OCI-LY7 (cell line): ENCODE measurements at regions not wholly inside any gene's neighbourhood (a gene's known extent, or its start where the extent isn't known, plus 50 kb on each side); places are given as distances from the start of the nearest gene placed in this dataset.

Experiments
- BruUV-seq: library from RNA; stranded (reverse); fragments of 400-500 nt; replicated peaks from 2 replicates; lab custom pipeline; 2021; lab: Mats Ljungman, UMichigan
- CTCF ChIA-PET: fragments of 300-600 bp; sonication (Branson Sonifier 250); formaldehyde crosslinking; loops from one replicate; lab custom pipeline; 2022; ENCODE audit warnings: antibody characterized with exemption; ENCODE audit not compliant: unreplicated experiment; lab: Charles Lee
- POLR2A ChIA-PET: fragments of 300-600 bp; sonication (Branson Sonifier 250); formaldehyde crosslinking; loops from one replicate; lab custom pipeline; 2022; ENCODE audit warnings: antibody characterized with exemption; lab: Charles Lee
- DNase-seq: peaks from one replicate; pipeline ENCODE4 v3.0.0-alpha.2; 2015; ENCODE audit warnings: low spot score
- H2AFZ ChIP-seq: fragments of 200-600 bp; sonication (generic), shearing (Covaris generic); 2 replicates; pipeline ENCODE4 v1.6.1; 2014; ENCODE audit warnings: mild to moderate bottlenecking, antibody characterized with exemption, low read length, moderate library complexity
- H3K27ac ChIP-seq: fragments of 200-600 bp; sonication (generic); 2 replicates; pipeline ENCODE4 v1.5.1; 2014; ENCODE audit warnings: mixed run types, low read depth, mild to moderate bottlenecking, moderate library complexity, low read length, inconsistent platforms; ENCODE audit not compliant: poor library complexity, severe bottlenecking
- H3K36me3 ChIP-seq: fragments of 200-600 bp; sonication (generic); 2 replicates; pipeline ENCODE4 v1.6.1; 2014; ENCODE audit warnings: mild to moderate bottlenecking, antibody characterized with exemption, low read length, moderate library complexity, mixed read lengths; ENCODE audit not compliant: insufficient read depth
- H3K4me1 ChIP-seq: fragments of 200-600 bp; sonication (generic); 2 replicates; pipeline ENCODE4 v1.5.1; 2014; ENCODE audit warnings: mild to moderate bottlenecking, low read length; ENCODE audit not compliant: insufficient read depth, poor library complexity, severe bottlenecking
- H3K4me2 ChIP-seq: fragments of 200-600 bp; sonication (generic); 2 replicates; pipeline ENCODE4 v1.6.1; 2014; ENCODE audit warnings: mild to moderate bottlenecking, low read length
- H3K4me3 ChIP-seq: fragments of 200-600 bp; sonication (generic); 2 replicates; pipeline ENCODE4 v1.5.1; 2014; ENCODE audit warnings: mild to moderate bottlenecking, low read depth, low read length; ENCODE audit not compliant: poor library complexity, severe bottlenecking
- H3K79me2 ChIP-seq: fragments of 200-600 bp; sonication (generic); 2 replicates; pipeline ENCODE4 v1.6.1; 2016; ENCODE audit warnings: low read depth, mild to moderate bottlenecking, low read length, moderate library complexity, mixed read lengths; ENCODE audit not compliant: insufficient read depth
- H3K9me2 ChIP-seq: fragments of 200-600 bp; sonication (generic); 2 replicates; pipeline ENCODE4 v1.6.1; 2016; ENCODE audit warnings: mild to moderate bottlenecking, low read length, mixed read lengths; ENCODE audit not compliant: insufficient read depth
- H3K9me3 ChIP-seq: fragments of 200-600 bp; sonication (generic); 2 replicates; pipeline ENCODE4 v1.6.1; 2014; ENCODE audit warnings: mild to moderate bottlenecking, mixed run types, low read length, mixed read lengths
- H4K20me1 ChIP-seq: fragments of 200-600 bp; sonication (generic); 2 replicates; pipeline ENCODE4 v1.6.1; 2014; ENCODE audit warnings: mild to moderate bottlenecking, antibody characterized with exemption, low read length, moderate library complexity, mixed read lengths; ENCODE audit not compliant: insufficient read depth
- EZH2phosphoT487 ChIP-seq: fragments of 200-600 bp; sonication (generic); IDR thresholded peaks from 2 replicates; pipeline ENCODE4 v1.6.1; 2018; ENCODE audit warnings: low read depth, borderline replicate concordance, mild to moderate bottlenecking, mixed run types, antibody characterized with exemption, low read length, moderate library complexity, mixed read lengths
- intact Hi-C: fragments of 100-400 bp; cut with micrococcal nuclease; formaldehyde crosslinking; loops from one replicate; pipeline ENCODE4 v1.10.0; 2022; ENCODE audit not compliant: unreplicated experiment
- TF ChIP-seq, protein P1 (sequence below): fragments of 200-600 bp; sonication (generic); conservative IDR thresholded peaks from 2 replicates; pipeline ENCODE4 v1.5.1; 2014; ENCODE audit warnings: mild to moderate bottlenecking, antibody characterized with exemption, low read length, moderate library complexity, mixed read lengths

- DNase-seq, result no peak
- H3K4me2 ChIP-seq, result no peak overlapping the region
- TF ChIP-seq EZH2phosphoT487, result no peak
- TF ChIP-seq, protein P1, sequence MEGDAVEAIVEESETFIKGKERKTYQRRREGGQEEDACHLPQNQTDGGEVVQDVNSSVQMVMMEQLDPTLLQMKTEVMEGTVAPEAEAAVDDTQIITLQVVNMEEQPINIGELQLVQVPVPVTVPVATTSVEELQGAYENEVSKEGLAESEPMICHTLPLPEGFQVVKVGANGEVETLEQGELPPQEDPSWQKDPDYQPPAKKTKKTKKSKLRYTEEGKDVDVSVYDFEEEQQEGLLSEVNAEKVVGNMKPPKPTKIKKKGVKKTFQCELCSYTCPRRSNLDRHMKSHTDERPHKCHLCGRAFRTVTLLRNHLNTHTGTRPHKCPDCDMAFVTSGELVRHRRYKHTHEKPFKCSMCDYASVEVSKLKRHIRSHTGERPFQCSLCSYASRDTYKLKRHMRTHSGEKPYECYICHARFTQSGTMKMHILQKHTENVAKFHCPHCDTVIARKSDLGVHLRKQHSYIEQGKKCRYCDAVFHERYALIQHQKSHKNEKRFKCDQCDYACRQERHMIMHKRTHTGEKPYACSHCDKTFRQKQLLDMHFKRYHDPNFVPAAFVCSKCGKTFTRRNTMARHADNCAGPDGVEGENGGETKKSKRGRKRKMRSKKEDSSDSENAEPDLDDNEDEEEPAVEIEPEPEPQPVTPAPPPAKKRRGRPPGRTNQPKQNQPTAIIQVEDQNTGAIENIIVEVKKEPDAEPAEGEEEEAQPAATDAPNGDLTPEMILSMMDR, result no peak
- H3K4me3 ChIP-seq, result no peak overlapping the region
- no peaks in the 10 kb centered on the region for H3K79me2 ChIP-seq
- H3K9me2 ChIP-seq, result no peaks in the 10 kb centered on the region
- H3K27ac ChIP-seq, result no peak overlapping the region
- ChIA-PET CTCF (no interaction called here), POLR2A (no interaction called here)
- H4K20me1 ChIP-seq, result no peaks in the 10 kb centered on the region
- no peaks in the 10 kb centered on the region for H3K9me3 ChIP-seq
- intact Hi-C loops, result no loop called here
- no peak overlapping the region for H2AFZ ChIP-seq
- BruUV-seq, result no TSS peak
- H3K36me3 ChIP-seq, result no peaks in the 10 kb centered on the region
- no peaks in the 10 kb centered on the region for H3K4me1 ChIP-seq
Observed at GRCh38 chr14:97271451-97271960, 474.3 kb downstream of the VRK1 start.

DNA sequence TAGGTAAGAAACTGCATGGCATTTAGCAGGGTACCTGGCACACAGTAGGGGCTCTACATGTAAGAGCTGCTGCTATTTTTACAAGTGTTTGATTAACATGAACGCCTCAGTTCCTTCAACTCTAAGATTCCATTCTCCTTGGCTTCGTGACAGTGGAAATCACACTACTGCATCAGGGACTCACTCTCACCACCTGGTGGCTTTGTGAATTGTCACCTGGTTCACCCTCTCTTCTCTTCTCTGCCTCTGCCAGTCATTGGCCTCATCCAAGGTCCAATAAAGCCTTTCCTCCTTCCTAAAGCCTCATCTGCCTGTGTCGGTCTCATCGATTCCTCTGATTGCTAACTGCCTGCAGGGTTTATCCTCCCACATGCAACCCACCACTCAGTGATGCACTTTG is 476.4 kb downstream of the VRK1 start:
- BruUV-seq, result no TSS peak
- Histone ChIP-seq H4K20me1 (no peaks in the 10 kb centered on the region), H3K79me2 (no peaks in the 10 kb centered on the region), H3K4me2 (no peak overlapping the region), H3K27ac (no peak overlapping the region), H3K9me3 (no peaks in the 10 kb centered on the region), H3K9me2 (no peaks in the 10 kb centered on the region), H3K4me3 (no peak overlapping the region), H3K36me3 (no peaks in the 10 kb centered on the region), H2AFZ (no peak overlapping the region), H3K4me1 (no peaks in the 10 kb centered on the region)
- no peak for TF ChIP-seq EZH2phosphoT487
- TF ChIP-seq, protein P1, result no peak
- ChIA-PET CTCF (no interaction called here), POLR2A (no interaction called here)
- DNase-seq, result no peak
- intact Hi-C loops, result no loop called here

DNA sequence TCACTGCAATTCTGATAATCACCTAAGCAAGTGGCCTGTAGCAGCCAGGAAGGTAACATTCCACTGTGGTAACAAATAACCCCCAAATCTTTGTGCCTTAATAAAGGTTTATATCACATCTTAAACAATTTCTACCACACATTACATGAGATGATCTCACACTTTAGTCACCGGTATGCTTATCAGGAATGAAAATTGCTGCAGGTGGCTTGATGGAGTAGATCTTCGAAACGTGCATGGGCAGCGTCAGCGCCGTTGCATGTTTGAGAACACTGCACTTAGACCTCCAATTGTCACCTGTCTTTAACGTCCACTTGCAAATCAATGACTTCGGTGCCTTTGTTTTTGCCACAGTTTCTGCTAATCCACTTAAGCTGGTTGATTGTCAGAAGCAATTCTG is 477.4 kb downstream of the VRK1 start:
- CTCF ChIA-PET, result no interaction called here
- TF ChIP-seq, protein P1, result no peak

More for the DNA sequence above, 477.4 kb downstream of the VRK1 start:
- DNase-seq, result no peak
- Histone ChIP-seq H2AFZ (no peak overlapping the region), H4K20me1 (no peaks in the 10 kb centered on the region), H3K79me2 (no peaks in the 10 kb centered on the region), H3K9me3 (no peaks in the 10 kb centered on the region), H3K27ac (no peak overlapping the region), H3K4me2 (no peak overlapping the region), H3K4me3 (no peak overlapping the region), H3K36me3 (no peaks in the 10 kb centered on the region), H3K9me2 (no peaks in the 10 kb centered on the region), H3K4me1 (no peaks in the 10 kb centered on the region)
- no TSS peak for BruUV-seq
- POLR2A ChIA-PET, result interaction anchor here (0.8 kb wide), 1 partner anchor 181 kb away, joined by 3 read pairs; no protein-coding TSS in a partner anchor
- intact Hi-C loops, result no loop called here
